ENCODE measurements at regions not wholly inside any gene's neighbourhood (a gene's known extent, or its start where the extent isn't known, plus 50 kb on each side); places are given as distances from the start of the nearest gene placed in this dataset.

GRCh38 chr10:90480466-90480865 lies 377.4 kb downstream of the HTR7 start:
- no peaks in the 10 kb centered on the region for H3K9me3 Mint-ChIP-seq
- no peak for DNase-seq (ENCODE audit: low read depth, low spot score)
- no peaks in the 10 kb centered on the region for H3K27me3 Mint-ChIP-seq (ENCODE audit: low read depth)
- no peak overlapping the region for H3K27ac Mint-ChIP-seq (ENCODE audit: unreplicated experiment)
- no peaks in the 10 kb centered on the region for H3K4me1 Mint-ChIP-seq
- H3K36me3 Mint-ChIP-seq (ENCODE audit: low read depth): no peaks in the 10 kb centered on the region
- TF ChIP-seq CTCF (conservative IDR thresholded peaks at IDR 0.05): no peak
- H3K4me3 Mint-ChIP-seq: no peak overlapping the region

- no peaks in the 10 kb centered on the region for H3K4me1 Mint-ChIP-seq
Measured at GRCh38 chr10:90481326-90481923, 376.4 kb downstream of the HTR7 start.

GRCh38 chr10:90484518-90484917 lies 373.3 kb downstream of the HTR7 start:
- Mint-ChIP-seq H3K4me3 (no peak overlapping the region), H3K27me3 (ENCODE audit: low read depth) (no peaks in the 10 kb centered on the region), H3K9me3 (no peaks in the 10 kb centered on the region), H3K27ac (ENCODE audit: unreplicated experiment) (no peak overlapping the region), H3K4me1 (no peaks in the 10 kb centered on the region), H3K36me3 (ENCODE audit: low read depth) (no peaks in the 10 kb centered on the region)
- DNase-seq (ENCODE audit: low read depth, low spot score): no peak
- TF ChIP-seq CTCF (conservative IDR thresholded peaks at IDR 0.05): no peak

More at GRCh38 chr10:90481326-90481923, 376.4 kb downstream of the HTR7 start:
- H3K27ac Mint-ChIP-seq (ENCODE audit: unreplicated experiment): no peak overlapping the region
- H3K27me3 Mint-ChIP-seq (ENCODE audit: low read depth): no peaks in the 10 kb centered on the region
- H3K36me3 Mint-ChIP-seq (ENCODE audit: low read depth): no peaks in the 10 kb centered on the region
- DNase-seq (ENCODE audit: low read depth, low spot score): no peak
- no peak for TF ChIP-seq CTCF (conservative IDR thresholded peaks at IDR 0.05)
- H3K4me3 Mint-ChIP-seq: no peak overlapping the region
- no peaks in the 10 kb centered on the region for H3K9me3 Mint-ChIP-seq

GRCh38 chr10:90494183-90494582 lies 363.7 kb downstream of the HTR7 start:
- DNase-seq (ENCODE audit: low read depth, low spot score): no peak
- H3K27ac Mint-ChIP-seq (ENCODE audit: unreplicated experiment): no peak overlapping the region
- H3K27me3 Mint-ChIP-seq (ENCODE audit: low read depth): no peaks in the 10 kb centered on the region
- no peak overlapping the region for H3K4me3 Mint-ChIP-seq
- H3K9me3 Mint-ChIP-seq: peaks cover 28% of the 10 kb centered on the region
- peaks cover 5% of the 10 kb centered on the region for H3K36me3 Mint-ChIP-seq (ENCODE audit: low read depth)
- no peak for TF ChIP-seq CTCF (conservative IDR thresholded peaks at IDR 0.05)
- no peaks in the 10 kb centered on the region for H3K4me1 Mint-ChIP-seq

- H3K9me3 Mint-ChIP-seq: no peaks in the 10 kb centered on the region
- no peaks in the 10 kb centered on the region for H3K27me3 Mint-ChIP-seq (ENCODE audit: low read depth)
- H3K27ac Mint-ChIP-seq (ENCODE audit: unreplicated experiment): no peak overlapping the region
- H3K4me3 Mint-ChIP-seq: no peak overlapping the region
- TF ChIP-seq CTCF (conservative IDR thresholded peaks at IDR 0.05): peak; percentile 22
- no peaks in the 10 kb centered on the region for H3K4me1 Mint-ChIP-seq
- no peak for DNase-seq (ENCODE audit: low read depth, low spot score)
- no peaks in the 10 kb centered on the region for H3K36me3 Mint-ChIP-seq (ENCODE audit: low read depth)
Measured at GRCh38 chr10:90504172-90504571, 353.7 kb downstream of the HTR7 start.

Data from neural crest cell (in vitro differentiated cells).